ENCODE measurements at regions not wholly inside any gene's neighbourhood (a gene's known extent, or its start where the extent isn't known, plus 50 kb on each side); places are given as distances from the start of the nearest gene placed in this dataset.

DNA sequence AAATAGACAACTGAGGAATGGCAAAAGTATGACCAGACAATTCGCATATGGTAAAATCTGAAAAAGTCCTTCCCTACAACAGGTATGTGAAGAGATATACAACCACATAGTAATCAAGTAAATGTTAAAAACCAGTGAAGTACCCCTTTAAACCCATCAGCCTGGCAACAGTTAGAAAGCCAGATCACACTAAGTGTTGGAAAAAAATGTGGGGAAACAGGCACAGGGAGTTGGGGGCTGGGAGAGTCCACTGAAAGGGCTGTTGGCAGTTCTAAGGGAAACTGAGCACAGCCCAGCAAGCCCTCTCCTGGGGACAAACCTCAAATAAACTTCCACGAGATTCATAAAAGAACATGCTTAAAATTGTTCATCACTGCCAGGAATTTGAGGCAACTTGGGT lies 242.1 kb downstream of the BUD13 start:
- H3K4me1 ChIP-seq = no peaks in the 10 kb centered on the region
- intact Hi-C loops (cut with DNase I; ENCODE audit: low total_unique reads) (no loop called here), in situ Hi-C loops (cut with MboI; ENCODE audit: low sequenced_read_pairs in 4 of 4) (no loop called here)
- no peak for ATAC-seq
- no peaks in the 10 kb centered on the region for H3K36me3 ChIP-seq
- peaks cover 2 to 15% (median 6%) of the 10 kb centered on the region in 3 donors for H3K27me3 ChIP-seq
- DNase-seq = no peak
- H3K27ac ChIP-seq = no peak overlapping the region
- TF ChIP-seq, protein P1, sequence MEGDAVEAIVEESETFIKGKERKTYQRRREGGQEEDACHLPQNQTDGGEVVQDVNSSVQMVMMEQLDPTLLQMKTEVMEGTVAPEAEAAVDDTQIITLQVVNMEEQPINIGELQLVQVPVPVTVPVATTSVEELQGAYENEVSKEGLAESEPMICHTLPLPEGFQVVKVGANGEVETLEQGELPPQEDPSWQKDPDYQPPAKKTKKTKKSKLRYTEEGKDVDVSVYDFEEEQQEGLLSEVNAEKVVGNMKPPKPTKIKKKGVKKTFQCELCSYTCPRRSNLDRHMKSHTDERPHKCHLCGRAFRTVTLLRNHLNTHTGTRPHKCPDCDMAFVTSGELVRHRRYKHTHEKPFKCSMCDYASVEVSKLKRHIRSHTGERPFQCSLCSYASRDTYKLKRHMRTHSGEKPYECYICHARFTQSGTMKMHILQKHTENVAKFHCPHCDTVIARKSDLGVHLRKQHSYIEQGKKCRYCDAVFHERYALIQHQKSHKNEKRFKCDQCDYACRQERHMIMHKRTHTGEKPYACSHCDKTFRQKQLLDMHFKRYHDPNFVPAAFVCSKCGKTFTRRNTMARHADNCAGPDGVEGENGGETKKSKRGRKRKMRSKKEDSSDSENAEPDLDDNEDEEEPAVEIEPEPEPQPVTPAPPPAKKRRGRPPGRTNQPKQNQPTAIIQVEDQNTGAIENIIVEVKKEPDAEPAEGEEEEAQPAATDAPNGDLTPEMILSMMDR (IDR thresholded peaks at IDR 0.05 in 4 of 5, conservative IDR thresholded peaks at IDR 0.05 in 1 of 5) = no peak
- TF ChIP-seq POLR2A (IDR thresholded peaks at IDR 0.05) = no peak
- H3K9me3 ChIP-seq = no peaks in the 10 kb centered on the region
- no peak overlapping the region for H3K4me3 ChIP-seq

DNA sequence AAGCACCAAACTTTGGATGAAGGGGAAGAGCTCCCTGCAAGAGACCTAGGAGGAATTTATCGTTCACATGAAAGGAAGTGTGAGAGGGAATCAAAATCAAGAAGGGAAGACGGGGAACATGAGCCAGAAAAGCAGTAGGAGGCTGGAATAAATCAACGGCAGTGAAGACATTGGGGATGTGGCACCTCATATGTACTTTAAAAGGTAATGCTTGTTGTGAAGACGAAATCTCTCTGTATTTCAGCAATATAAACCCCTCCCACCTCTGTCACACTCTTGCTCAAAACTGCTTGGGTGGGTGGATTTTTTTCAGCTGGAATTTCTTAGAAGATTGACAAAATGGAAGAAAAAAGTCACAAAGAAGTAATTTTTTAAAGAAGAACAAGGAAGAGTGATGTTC lies 243.5 kb downstream of the BUD13 start:
- Histone ChIP-seq H3K27me3 (peaks cover 2 to 12% (median 6%) of the 10 kb centered on the region in 3 donors), H3K9me3 (no peaks in the 10 kb centered on the region), H3K4me3 (no peak overlapping the region), H3K4me1 (no peaks in the 10 kb centered on the region), H3K27ac (no peak overlapping the region), H3K36me3 (no peaks in the 10 kb centered on the region)
- DNase-seq (no peak), ATAC-seq (no peak)
- TF ChIP-seq POLR2A (IDR thresholded peaks at IDR 0.05) = no peak
- TF ChIP-seq, protein P1 (IDR thresholded peaks at IDR 0.05 in 4 of 5, conservative IDR thresholded peaks at IDR 0.05 in 1 of 5) = no peak
- intact Hi-C loops (cut with DNase I; ENCODE audit: low total_unique reads) = no loop called here
- in situ Hi-C loops (cut with MboI; ENCODE audit: low sequenced_read_pairs in 4 of 4) = no loop called here

DNA sequence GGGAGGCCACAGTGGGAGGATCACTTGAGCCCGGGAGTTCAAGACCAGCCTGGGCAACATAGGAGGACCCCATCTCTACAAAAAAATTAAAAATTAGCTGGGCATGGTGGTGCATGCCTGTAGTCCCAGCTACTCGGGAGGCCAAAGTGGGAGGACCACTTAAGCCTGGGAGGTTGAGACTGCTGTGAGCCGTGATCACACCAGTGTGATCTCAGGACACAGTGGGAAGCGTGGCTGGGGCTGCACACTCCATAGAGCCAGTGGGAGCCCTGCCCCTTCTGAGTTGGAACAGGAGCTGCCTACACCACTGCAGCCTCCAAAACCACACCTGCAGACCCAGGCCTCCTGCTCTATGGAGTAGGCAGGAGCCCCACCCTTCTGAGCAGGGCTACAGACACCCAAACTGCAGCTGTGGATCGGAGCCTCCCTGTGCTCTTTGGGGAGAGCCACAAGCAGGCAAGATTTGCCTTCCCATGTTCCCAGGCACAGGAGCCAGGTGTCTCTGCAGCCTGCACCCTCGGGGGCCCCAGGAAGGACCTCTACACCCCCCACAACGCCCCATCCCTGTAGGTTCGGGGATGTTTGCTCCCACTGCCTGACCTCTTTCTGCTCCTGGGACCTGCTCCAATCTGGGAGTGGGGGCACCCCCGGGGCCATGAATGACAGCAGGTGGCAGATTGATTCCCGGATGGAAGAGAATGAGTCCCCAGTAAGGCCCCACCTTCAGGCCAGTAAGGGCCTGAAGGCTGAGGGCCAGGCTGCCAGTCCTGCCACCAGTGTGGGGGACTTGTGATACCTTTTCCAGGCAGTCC lies 245.4 kb downstream of the BUD13 start:
- in situ Hi-C loops (cut with MboI; ENCODE audit: low sequenced_read_pairs in 4 of 4) = no loop called here

DNA sequence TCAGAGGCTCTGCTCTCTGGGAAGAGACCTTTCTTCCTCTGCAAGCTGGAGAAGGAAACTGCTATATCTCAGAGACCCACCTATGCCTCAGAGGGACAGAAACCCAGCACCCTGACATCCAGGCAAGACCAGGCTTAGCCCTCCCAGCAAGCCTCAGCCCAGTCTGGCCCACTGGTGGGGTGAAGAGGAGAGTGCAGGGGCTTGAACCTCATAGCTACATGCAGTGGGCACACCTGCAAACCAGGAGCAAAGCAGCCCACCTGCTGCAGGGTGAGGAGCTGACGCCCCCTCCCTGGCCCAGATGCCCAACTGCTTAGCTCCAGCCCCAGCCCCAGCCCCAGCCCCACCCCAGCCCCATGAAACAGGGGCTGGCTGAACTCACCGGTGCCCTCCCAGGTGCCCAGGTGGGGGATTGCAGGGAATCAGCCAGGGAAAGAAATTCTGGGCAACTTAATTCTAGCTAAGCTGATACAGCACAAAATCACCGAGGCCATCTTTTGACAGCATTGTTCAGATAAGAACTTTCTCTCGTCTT lies 246.8 kb downstream of the BUD13 start:
- Histone ChIP-seq H3K27ac (no peak overlapping the region), H3K27me3 (peaks cover 0 to 5% (median 2%) of the 10 kb centered on the region in 3 donors), H3K9me3 (no peaks in the 10 kb centered on the region), H3K4me1 (no peaks in the 10 kb centered on the region), H3K36me3 (no peaks in the 10 kb centered on the region), H3K4me3 (no peak overlapping the region)
- TF ChIP-seq, protein P1 (IDR thresholded peaks at IDR 0.05 in 4 of 5, conservative IDR thresholded peaks at IDR 0.05 in 1 of 5) = no peak
- TF ChIP-seq POLR2A (IDR thresholded peaks at IDR 0.05) = no peak
- DNase-seq = no peak
- intact Hi-C loops (cut with DNase I; ENCODE audit: low total_unique reads) (no loop called here), in situ Hi-C loops (cut with MboI; ENCODE audit: low sequenced_read_pairs in 4 of 4) (no loop called here)
- no peak for ATAC-seq

More for the DNA sequence above, 245.4 kb downstream of the BUD13 start:
- intact Hi-C loops (cut with DNase I; ENCODE audit: low total_unique reads) = no loop called here
- Histone ChIP-seq H3K4me1 (no peaks in the 10 kb centered on the region), H3K36me3 (no peaks in the 10 kb centered on the region), H3K27me3 (peaks cover 0 to 7% (median 2%) of the 10 kb centered on the region in 3 donors), H3K27ac (no peak overlapping the region), H3K9me3 (no peaks in the 10 kb centered on the region), H3K4me3 (no peak overlapping the region)
- ATAC-seq = no peak
- DNase-seq = no peak
- TF ChIP-seq POLR2A (IDR thresholded peaks at IDR 0.05) = no peak
- TF ChIP-seq, protein P1 (IDR thresholded peaks at IDR 0.05 in 4 of 5, conservative IDR thresholded peaks at IDR 0.05 in 1 of 5) = no peak

All from gastrocnemius medialis (tissue), 4 donors.